ENCODE measurements at regions not wholly inside any gene's neighbourhood (a gene's known extent, or its start where the extent isn't known, plus 50 kb on each side); places are given as distances from the start of the nearest gene placed in this dataset.

GRCh38 chr13:107238262-107238981, 670.5 kb upstream of the ARGLU1 start:
- TF ChIP-seq, protein P1, sequence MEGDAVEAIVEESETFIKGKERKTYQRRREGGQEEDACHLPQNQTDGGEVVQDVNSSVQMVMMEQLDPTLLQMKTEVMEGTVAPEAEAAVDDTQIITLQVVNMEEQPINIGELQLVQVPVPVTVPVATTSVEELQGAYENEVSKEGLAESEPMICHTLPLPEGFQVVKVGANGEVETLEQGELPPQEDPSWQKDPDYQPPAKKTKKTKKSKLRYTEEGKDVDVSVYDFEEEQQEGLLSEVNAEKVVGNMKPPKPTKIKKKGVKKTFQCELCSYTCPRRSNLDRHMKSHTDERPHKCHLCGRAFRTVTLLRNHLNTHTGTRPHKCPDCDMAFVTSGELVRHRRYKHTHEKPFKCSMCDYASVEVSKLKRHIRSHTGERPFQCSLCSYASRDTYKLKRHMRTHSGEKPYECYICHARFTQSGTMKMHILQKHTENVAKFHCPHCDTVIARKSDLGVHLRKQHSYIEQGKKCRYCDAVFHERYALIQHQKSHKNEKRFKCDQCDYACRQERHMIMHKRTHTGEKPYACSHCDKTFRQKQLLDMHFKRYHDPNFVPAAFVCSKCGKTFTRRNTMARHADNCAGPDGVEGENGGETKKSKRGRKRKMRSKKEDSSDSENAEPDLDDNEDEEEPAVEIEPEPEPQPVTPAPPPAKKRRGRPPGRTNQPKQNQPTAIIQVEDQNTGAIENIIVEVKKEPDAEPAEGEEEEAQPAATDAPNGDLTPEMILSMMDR (IDR thresholded peaks at IDR 0.05): no peak
- no peak for TF ChIP-seq POLR2A (IDR thresholded peaks at IDR 0.05)
